GM18907 (cell line): ENCODE measurements at regions not wholly inside any gene's neighbourhood (a gene's known extent, or its start where the extent isn't known, plus 50 kb on each side); places are given as distances from the start of the nearest gene placed in this dataset.

Experiments used
- ATAC-seq: cut with Tn5 transposase; IDR thresholded peaks from one replicate; pipeline ENCODE4 v1.9.1; 2021; ENCODE audit warnings: mild to moderate bottlenecking, moderate library complexity; ENCODE audit not compliant: unreplicated experiment

DNA sequence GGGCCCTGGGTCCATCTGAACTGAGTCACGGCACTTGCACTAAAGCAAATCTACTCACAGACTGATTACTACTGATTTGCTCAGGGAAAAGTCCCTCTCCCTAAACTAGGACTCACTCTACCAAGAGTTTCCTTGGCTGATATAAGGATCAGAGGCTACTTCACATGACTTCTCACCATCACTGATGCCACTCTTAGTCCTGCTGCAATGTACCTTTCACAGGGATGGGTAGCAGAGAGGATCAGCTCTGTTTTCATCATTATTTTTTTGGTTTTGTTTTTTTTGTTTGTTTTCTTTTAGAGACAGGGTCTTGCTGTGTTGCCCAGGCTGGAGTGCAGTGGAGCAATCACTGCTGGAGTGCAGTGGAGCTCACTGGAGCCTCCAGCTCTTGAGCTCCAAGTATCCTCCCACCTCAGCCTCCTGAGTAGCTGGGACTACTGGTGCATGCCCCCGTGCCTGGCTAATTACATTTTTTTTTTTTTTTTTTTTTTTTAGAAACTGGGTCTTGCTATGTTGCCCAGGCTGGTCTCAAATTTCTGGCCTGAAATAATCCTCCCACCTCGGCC, 200.6 kb downstream of the JCAD start:
- ATAC-seq, result no peak

- ATAC-seq, result no peak
Measured at GRCh38 chr10:29857843-29858701, 201.3 kb downstream of the JCAD start.

DNA sequence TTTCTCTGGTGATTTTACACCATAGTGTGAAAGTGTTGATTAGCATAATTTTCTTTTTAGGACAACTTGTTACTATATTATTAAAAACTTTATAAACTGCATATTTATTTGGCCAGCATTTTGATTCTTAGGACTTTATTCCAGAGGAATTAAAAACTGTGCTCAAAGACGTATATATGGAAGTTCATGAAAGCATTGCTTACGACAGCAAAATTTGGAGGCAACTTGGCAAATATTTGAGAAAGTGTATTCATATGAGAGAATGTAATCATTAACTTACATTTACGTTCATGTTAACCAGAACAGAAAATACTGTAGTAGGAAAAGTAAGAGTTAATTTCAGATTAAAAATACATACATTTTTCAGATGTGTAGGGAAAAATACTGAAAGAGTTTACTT, 203.1 kb downstream of the JCAD start:
- no peak for ATAC-seq

DNA sequence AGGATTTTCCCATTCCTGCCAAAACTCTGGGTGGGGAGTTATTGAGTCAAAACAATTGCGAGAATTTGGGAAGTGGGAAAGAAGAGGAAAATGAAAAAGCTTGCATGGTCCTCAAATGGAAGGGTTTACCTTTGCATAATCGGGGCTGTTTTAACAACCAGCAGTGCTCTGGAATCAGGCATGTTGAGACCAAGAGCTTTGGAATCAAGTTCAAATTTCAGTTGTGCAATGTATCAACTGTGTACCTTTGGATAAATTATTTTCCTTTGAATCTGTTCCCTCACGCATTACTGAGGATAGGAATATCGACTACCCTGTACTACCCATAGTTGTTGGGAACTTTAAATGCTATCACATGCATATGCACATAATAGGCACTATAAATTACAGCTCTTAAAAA, 205.5 kb downstream of the JCAD start:
- no peak for ATAC-seq

DNA sequence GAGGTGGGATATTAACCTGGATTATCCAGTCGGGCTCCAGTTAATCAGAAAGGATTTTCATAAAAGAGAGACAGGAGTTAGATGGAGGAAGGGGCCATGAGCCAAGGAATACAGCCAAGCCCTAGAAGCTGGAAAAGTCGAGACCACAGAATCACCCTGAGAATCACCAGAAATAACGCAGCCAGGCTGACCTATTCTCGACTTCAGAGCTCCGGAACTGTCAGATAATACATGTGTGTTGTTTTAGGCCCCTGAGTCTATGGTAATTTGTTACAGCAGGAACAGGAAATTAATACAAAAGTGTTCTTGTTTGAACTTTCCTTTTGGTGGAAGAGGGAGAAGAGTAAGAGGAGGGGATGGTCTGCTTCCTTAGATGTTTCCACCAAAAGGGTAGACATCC, 208.1 kb downstream of the JCAD start:
- no peak for ATAC-seq

DNA sequence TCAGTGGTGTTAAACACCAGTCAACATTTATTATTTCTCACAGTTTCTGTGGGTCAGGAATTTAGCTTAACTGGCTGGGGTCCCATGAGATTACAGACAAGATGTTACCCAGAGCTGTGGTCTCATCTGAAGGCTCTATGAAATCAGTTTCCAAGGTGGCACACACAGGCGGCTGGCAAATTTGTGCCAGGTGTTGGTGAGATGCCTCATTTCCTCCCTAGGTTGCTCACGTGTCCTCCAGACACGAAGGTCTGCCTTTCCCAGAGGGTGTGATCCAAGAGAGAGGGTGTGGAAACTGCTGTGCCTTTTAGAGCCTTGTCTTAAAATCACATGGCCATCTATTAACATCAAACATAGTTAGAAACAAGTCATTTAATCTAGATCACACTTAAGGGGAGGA, 209.0 kb downstream of the JCAD start:
- ATAC-seq, result no peak

DNA sequence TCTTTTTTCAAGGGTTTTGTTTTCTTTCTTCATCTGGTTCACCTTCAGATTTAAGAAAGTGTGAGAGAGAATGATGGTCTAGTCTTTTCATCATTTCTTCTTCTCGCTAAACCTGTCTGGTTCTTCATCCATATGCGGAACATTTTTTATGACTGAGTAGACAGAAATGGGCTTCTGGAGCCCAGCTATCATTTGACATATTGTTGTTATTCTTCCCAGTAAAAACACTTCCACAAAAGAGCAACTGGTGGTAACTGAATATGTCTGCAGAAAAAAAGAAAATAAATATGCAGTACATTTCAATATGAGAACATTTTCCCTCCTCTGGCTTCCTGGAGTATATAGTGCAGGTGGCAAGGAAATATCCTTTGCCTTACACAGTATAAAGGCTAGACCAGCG, 209.5 kb downstream of the JCAD start:
- no peak for ATAC-seq

GRCh38 chr10:29849126-29849833, 210.1 kb downstream of the JCAD start:
- no peak for ATAC-seq

- ATAC-seq, result no peak
Measured at GRCh38 chr10:29846881-29847280, 212.1 kb upstream of the SVIL start.

DNA sequence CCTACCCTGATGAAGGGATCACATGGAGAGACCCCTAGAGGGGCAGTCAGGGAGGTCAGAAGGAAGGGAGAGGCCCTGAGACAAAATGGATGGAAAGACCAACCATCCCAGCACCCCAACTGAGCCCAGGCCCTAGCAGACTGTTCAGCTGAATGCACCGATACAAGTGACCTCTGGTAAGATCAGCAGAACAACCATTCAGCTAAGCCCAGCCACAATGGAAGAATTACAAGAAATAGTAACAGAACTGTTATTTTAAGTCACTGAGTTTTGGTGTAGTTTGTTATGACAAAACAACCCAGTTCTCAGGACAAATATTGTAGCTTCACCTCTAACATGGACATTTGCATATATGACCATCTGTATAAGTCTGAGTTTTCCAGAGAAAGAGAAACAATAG, 210.4 kb upstream of the SVIL start:
- no peak for ATAC-seq

DNA sequence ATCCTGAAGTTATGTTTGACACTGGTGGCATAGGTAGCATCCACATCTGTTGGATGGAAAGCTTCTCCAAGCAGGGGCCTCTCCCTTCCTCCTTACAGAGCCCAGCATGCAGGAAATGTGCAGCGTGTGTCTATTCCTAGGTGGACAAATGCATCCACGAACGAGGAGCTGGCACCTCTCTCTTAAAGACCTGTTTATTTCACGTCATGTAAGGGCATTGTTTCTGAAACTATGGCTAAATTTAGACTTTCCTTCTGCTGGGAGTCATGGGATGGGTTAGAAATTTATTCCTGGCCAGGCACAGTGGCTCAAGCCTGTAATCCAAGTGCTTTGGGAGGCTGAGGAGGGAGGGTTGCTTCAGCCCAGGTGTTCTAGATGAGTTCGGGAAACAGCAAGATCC, 208.4 kb upstream of the SVIL start:
- no peak for ATAC-seq

- ATAC-seq, result no peak
Measured at GRCh38 chr10:29841724-29842649, 207.2 kb upstream of the SVIL start.

DNA sequence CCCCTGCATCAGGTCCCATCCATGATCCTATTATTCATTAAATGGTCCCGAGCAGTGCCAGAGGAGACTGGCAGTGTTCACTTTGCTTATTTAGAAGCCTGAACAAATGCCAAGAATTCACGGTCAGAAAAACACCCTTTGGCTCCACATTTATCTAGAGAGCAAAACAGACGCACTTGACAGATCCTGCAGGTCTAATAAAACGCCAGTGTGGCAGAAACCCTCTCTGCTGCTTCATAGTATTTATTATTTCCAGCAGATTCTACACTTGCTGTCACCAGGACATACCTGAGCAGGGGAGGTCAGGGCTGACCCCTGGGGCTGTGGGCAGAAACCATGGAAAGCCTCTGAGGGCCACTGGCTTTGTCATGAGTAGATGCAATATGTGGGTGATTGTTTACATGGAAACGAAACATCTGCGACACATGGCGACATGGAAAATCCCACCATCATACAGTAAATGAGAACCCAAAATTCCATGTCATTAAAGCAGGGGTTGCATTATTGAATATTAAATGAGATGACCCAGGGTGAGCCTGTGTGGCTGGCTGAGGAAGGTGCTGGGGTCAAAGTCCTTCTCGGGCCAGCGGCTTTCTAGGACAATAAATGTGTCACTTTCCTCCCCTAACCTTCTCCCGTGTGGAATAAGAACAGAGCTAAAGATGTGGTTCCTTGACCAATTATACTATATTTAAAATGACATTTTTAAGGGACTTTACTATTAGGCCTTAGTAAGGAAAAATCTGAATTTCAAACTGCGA, 205.9 kb upstream of the SVIL start:
- ATAC-seq, result no peak

DNA sequence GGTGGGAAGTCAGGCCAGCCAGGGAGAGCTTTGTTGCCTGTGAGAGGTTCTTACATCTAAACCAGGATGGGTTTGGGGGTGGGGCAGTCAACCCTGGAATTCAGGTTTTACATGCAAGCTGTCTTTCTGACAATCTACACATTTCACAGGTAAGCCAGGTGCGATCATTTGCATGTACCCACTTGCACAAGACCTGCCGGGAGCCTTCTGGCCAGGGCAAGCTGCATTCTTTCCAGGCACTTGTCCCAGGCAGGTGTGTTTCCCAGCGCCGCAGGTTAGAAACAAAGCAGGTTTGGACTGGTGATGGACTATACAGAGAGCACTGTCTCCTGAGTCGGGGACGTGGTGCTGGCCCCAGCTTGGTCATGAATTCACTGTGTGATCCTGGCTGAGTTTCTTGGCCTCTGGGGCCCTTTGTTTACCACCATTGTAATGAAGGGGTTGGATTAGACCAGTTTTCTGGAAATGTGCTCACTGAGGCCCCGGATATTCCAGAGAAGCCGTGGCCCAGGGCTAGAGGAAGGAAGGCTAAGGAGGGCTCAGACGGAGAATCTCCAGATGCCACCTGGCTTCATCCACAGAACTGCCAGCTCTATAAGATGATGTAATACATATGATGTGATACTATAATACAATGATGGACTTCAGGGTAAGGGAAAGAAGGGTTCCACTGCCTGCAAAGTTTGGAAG, 205.2 kb upstream of the SVIL start:
- ATAC-seq, result no peak

GRCh38 chr10:29838539-29838938, 203.8 kb upstream of the SVIL start:
- no peak for ATAC-seq

DNA sequence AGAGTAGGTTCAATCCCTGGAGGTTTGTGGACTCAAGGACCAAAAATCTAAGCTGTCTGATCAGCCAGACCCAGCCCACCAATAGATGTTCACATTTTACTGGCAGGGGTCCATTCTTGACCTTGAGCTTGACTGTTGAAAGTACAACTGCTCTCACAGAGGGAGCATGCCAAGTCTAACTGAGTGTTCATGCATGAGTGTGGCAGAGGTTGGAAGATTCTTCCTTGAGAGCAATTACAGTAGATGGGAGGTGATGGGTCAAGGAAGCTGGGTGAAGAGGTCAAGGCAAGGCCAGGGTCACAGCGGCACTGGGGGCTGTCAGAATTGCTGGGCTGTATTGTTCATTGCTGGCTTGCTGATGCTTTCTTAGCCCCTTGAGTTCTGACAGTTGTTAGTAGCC, 202.8 kb upstream of the SVIL start:
- ATAC-seq, result no peak

GRCh38 chr10:29836396-29836795, 201.6 kb upstream of the SVIL start:
- no peak for ATAC-seq

- no peak for ATAC-seq
Measured at GRCh38 chr10:29835055-29835454, 200.3 kb upstream of the SVIL start.
